Upper lobe of right lung (tissue), 1 donor: ENCODE measurements at regions not wholly inside any gene's neighbourhood (a gene's known extent, or its start where the extent isn't known, plus 50 kb on each side); places are given as distances from the start of the nearest gene placed in this dataset.
"Not testable (repeated sequence)": the region's sequence is repeated elsewhere in the genome, so short reads cannot be mapped to it uniquely, and the experiment has no call there.

Experiments
- ATAC-seq: fragments of 200-7000 bp; cut with Tn5 transposase; one replicate; pipeline ENCODE4 v1.9.1; 2020; ENCODE audit warnings: mild to moderate bottlenecking, moderate library complexity
- DNase-seq: peaks from one replicate; pipeline ENCODE4 v3.0.0-alpha.2; 2020
- H3K27ac ChIP-seq: fragments of 200-600 bp; one replicate; pipeline ENCODE4 v1.8.0; 2022
- H3K27me3 ChIP-seq: fragments of 200-600 bp; one replicate; pipeline ENCODE4 v1.8.0; 2022; ENCODE audit warnings: mild to moderate bottlenecking
- H3K36me3 ChIP-seq: fragments of 200-600 bp; one replicate; pipeline ENCODE4 v1.8.0; 2022
- H3K4me1 ChIP-seq: fragments of 200-600 bp; one replicate; pipeline ENCODE4 v1.8.0; 2022
- H3K4me3 ChIP-seq: fragments of 200-600 bp; one replicate; pipeline ENCODE4 v1.8.0; 2022; ENCODE audit warnings: mild to moderate bottlenecking
- H3K9me3 ChIP-seq: fragments of 200-600 bp; one replicate; pipeline ENCODE4 v1.8.0; 2022
- intact Hi-C: fragments of 100-400 bp; cut with DNase I; formaldehyde crosslinking; loops from one replicate; pipeline ENCODE4 v1.11.0; 2022
- TF ChIP-seq, protein P1 (sequence below): fragments of 200-600 bp; IDR thresholded peaks from one replicate; pipeline ENCODE4 v1.8.0; 2022; ENCODE audit warnings: antibody characterized with exemption
- donor health status: DM: no; HTN: yes; CAD: no; lungs with severe emphysema.

DNA sequence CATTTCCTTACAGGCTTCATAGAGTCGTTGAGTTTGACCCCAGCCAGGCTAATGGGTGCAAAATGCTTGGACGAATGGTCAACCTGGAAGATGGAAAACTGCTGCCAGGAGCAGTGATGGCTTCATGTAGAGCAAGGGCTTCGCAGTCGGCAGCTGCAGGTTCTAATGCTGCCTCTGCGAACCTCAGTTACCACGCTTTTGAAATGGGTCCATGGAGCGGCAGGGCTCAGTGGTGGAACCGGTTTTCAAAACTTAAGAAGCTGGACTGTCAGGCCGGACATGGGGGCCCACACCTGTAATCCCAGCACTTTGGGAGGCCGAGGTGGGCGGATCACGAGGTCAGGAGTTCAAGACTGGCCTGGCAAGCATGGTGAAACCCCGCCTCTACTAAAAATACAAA, 55.9 kb upstream of the PRR5 start:
- H3K9me3 ChIP-seq = no peaks in the 10 kb centered on the region
- ATAC-seq (no peak), DNase-seq (no peak)
- no peaks in the 10 kb centered on the region for H3K27me3 ChIP-seq
- no peak overlapping the region for H3K27ac ChIP-seq
- TF ChIP-seq, protein P1, sequence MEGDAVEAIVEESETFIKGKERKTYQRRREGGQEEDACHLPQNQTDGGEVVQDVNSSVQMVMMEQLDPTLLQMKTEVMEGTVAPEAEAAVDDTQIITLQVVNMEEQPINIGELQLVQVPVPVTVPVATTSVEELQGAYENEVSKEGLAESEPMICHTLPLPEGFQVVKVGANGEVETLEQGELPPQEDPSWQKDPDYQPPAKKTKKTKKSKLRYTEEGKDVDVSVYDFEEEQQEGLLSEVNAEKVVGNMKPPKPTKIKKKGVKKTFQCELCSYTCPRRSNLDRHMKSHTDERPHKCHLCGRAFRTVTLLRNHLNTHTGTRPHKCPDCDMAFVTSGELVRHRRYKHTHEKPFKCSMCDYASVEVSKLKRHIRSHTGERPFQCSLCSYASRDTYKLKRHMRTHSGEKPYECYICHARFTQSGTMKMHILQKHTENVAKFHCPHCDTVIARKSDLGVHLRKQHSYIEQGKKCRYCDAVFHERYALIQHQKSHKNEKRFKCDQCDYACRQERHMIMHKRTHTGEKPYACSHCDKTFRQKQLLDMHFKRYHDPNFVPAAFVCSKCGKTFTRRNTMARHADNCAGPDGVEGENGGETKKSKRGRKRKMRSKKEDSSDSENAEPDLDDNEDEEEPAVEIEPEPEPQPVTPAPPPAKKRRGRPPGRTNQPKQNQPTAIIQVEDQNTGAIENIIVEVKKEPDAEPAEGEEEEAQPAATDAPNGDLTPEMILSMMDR = no peak
- H3K36me3 ChIP-seq = no peaks in the 10 kb centered on the region
- H3K4me3 ChIP-seq = no peak overlapping the region
- peaks cover 3% of the 10 kb centered on the region for H3K4me1 ChIP-seq
- intact Hi-C loops = no loop called here

DNA sequence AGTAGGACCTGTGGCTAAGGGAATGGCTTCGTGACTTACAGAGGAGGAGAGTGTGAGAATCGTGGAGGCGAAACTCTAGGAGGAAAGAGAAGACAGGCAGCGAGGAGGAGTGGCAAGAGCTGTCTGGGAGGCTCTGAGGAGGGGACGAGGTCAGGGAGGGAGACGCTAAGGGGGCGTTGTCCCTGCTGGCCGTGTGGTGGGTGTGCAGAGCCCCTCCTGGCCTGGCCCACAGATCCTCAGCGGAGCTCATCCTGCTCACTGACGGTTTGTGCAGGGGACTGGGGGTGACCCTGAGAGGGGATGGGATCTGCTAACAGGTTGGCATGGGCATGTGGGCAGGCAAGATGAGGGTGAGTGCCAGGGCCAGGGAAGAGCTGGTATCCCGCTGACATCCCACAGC, 56.5 kb upstream of the PRR5 start:
- H3K9me3 ChIP-seq = no peaks in the 10 kb centered on the region
- peak; percentile 20 for ATAC-seq
- no peaks in the 10 kb centered on the region for H3K36me3 ChIP-seq
- H3K4me1 ChIP-seq = peaks cover 3% of the 10 kb centered on the region
- H3K27me3 ChIP-seq = no peaks in the 10 kb centered on the region
- intact Hi-C loops = no loop called here
- H3K27ac ChIP-seq = no peak overlapping the region
- no peak overlapping the region for H3K4me3 ChIP-seq
- no peak for DNase-seq
- TF ChIP-seq, protein P1 = no peak

DNA sequence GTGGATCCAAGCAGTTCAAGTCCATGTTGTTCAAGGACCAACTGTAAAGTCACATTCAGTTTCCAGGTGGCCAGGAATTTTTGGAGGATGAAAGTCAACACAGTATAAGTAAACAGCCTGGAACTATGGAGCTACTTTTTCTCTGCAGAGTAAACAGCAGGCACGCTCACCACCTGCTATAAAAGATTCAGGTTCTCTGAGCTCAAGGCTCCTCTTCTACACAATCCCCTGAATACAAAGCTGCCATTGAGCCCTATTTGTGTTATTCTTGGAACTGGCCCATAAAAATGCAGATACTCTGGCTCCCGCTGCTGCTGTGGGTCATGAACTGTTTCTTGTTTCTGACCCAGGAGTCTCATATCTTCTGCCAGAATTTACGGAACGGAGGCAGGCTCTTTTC, 56.9 kb upstream of the PRR5 start:
- TF ChIP-seq, protein P1 = no peak
- intact Hi-C loops = no loop called here

DNA sequence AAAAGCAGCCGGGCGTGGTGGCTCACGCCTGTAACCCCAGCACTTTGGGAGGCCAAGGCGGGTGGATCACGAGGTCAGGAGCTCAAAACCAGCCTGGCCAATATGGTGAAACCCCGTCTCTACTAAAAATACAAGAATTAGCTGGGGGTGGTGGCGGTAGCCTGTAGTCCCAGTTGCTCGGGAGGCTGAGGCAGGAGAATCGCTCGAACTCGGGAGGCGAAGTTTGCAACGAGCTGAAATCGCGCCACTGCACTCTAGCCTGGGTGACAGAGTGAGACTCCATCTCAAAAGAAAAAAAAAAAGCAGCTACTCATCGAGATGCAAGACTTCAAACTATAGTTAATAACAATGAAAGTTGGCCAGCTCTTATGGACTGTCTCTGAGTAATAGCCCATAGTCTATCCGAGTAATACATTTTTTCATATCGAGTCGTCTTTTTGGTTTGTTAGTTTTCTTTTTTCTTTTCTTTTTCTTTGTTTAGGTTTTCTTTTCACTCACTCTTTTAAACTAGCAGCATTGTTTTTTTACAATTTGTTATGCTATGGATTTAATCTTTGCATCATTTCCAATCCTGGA, 58.4 kb upstream of the PRR5 start:
- intact Hi-C loops, H3K27me3 ChIP-seq, ATAC-seq, H3K4me3 ChIP-seq, H3K36me3 ChIP-seq, H3K27ac ChIP-seq, H3K4me1 ChIP-seq, H3K9me3 ChIP-seq: not testable (repeated sequence)
- peak; percentile 26 for DNase-seq

More for the DNA sequence above, 56.9 kb upstream of the PRR5 start:
- H3K27me3 ChIP-seq = peaks cover 2% of the 10 kb centered on the region
- H3K4me3 ChIP-seq = no peak overlapping the region
- H3K4me1 ChIP-seq = peaks cover 3% of the 10 kb centered on the region
- no peaks in the 10 kb centered on the region for H3K36me3 ChIP-seq
- DNase-seq (no peak), ATAC-seq (no peak)
- no peaks in the 10 kb centered on the region for H3K9me3 ChIP-seq
- no peak overlapping the region for H3K27ac ChIP-seq

DNA sequence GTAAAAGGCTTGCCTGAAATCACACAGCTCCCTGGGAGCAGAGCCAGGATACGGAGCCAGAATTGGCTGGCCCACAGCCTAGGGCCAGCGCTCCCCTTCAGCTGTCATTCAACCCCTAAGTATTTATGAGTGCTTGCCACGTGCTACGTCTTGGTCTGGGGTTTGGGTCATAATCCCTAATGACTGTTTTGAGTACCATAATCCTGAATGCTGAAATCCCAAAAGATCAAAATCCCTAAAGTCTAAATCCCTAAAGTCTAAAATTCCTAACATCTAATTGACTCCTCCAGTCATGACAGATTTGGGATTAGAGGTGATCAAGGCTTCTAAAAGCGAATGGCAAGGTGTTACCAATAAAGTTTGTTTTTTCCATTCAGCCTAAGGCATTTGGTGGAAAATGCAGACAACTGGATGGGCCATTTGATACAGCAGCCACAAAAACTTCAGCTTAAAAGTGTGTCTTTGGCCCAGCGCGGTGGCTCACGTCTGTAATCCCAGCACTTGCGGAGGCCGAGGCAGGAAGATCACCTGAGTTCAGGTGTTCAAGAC, 59.8 kb upstream of the PRR5 start:
- ATAC-seq (no peak), DNase-seq (no peak)
- intact Hi-C loops = no loop called here
- Histone ChIP-seq H3K36me3 (no peaks in the 10 kb centered on the region), H3K9me3 (no peaks in the 10 kb centered on the region), H3K4me1 (no peaks in the 10 kb centered on the region), H3K4me3 (no peak overlapping the region), H3K27ac (no peak overlapping the region), H3K27me3 (peaks cover 9% of the 10 kb centered on the region)
- TF ChIP-seq, protein P1 = no peak

DNA sequence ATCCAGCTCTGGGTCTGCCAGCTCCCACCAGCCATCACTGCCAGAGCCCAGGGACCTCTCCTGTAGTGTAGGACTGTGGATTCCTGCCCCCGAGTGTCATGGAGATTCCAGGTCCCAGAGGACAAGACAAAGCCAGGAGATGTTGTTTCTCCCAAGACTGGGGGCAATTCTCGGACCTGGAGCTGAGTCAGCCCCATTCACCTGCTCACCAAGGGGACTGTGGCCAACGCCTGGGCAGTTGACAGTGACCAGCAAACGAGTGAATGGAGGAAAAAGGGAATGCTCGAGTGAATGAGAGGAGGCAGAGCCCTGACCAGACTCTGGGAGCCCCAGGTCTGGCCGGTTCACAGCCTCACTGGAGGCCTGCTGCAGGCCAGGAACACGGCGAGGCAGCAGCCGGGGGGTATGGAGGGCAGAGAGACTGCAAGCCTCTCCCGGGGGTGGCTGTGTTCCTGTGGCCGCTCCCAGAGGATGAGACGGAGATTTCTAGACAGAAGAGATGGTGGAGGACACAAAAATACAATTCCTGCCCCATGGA, 61.3 kb upstream of the PRR5 start:
- ATAC-seq (no peak), DNase-seq (peak; percentile 48)
- H3K9me3 ChIP-seq = no peaks in the 10 kb centered on the region
- H3K4me1 ChIP-seq = no peaks in the 10 kb centered on the region
- no peak overlapping the region for H3K4me3 ChIP-seq
- H3K27ac ChIP-seq = no peak overlapping the region
- peaks cover 9% of the 10 kb centered on the region for H3K27me3 ChIP-seq
- TF ChIP-seq, protein P1 = no peak
- no peaks in the 10 kb centered on the region for H3K36me3 ChIP-seq
- intact Hi-C loops = no loop called here
